ENCODE measurements at regions not wholly inside any gene's neighbourhood (a gene's known extent, or its start where the extent isn't known, plus 50 kb on each side); places are given as distances from the start of the nearest gene placed in this dataset.

DNA sequence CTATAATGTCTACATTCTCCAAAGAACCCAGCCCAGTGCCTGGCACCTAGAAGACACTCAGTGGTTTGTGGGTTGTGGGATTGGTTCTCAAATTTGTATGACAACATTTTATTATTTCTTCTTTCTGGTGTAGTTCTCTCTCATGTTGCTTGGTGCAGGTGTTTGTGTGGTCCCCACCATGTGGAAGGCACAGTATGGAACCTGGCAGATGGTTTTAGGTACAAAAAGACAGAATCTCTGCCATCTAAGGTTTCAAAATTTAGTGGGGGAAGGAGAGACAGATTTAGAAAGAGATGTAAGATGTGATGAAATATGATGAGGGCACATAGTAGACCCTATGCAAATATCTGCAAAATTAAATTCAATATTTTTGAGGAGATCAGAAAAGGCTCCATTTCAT is 323.8 kb downstream of the CDK5RAP2 start:
- ChIA-PET CTCF (no interaction called here), POLR2A (no interaction called here)
- FAIRE-seq, result no peak

DNA sequence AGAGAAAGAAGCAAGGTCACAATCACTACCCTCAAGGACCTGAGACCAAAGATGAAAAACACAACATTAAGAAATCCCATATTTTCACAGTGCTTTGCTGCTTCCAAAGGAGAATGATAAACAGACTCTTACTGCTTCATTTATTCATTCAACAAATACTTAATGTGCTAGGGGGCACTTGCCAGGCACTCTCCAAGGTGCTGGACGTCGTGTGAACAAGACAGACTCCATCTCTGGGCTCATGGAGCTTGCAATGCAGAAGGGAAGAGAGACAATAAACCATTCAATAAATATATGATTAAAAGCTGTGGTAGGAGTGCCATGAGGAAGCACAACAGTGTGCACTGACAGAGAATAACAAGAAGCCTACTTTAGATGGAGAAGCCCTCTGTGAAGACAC is 327.7 kb downstream of the CDK5RAP2 start:
- no peaks in the 10 kb centered on the region for H3K9me3 ChIP-seq (replicated peaks; ENCODE audit: control insufficient read depth, insufficient read depth, low read length)
- H3K4me3 ChIP-seq (replicated peaks in 1 of 3; ENCODE audit: insufficient read depth in 1 of 3, low read depth in 1 of 3, low read length in 3 of 3), result no peak overlapping the region
- POLR2A ChIA-PET, result no interaction called here
- no peak for TF ChIP-seq JUN (IDR thresholded peaks at IDR 0.05; ENCODE audit: borderline replicate concordance, insufficient read depth, insufficient read length, low read depth)
- no peak for TF ChIP-seq EZH2 (IDR thresholded peaks at IDR 0.05; ENCODE audit: borderline replicate concordance, low read depth, low read length, severe bottlenecking)
- TF ChIP-seq, protein P1, sequence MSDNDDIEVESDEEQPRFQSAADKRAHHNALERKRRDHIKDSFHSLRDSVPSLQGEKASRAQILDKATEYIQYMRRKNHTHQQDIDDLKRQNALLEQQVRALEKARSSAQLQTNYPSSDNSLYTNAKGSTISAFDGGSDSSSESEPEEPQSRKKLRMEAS (IDR thresholded peaks at IDR 0.05; ENCODE audit: insufficient read depth, insufficient read length), result no peak
- TF ChIP-seq POLR2AphosphoS5 (IDR thresholded peaks at IDR 0.05; ENCODE audit: insufficient read depth, low read depth, low read length), result no peak
- no peak for TF ChIP-seq MYC (IDR thresholded peaks at IDR 0.05; ENCODE audit: low read depth, low read length)
- no peak for TF ChIP-seq POLR2A (IDR thresholded peaks at IDR 0.05; ENCODE audit: low read depth, low read length)
- TF ChIP-seq GATA2 (IDR thresholded peaks at IDR 0.05; ENCODE audit: insufficient read depth, insufficient read length, low read depth, low read length), result no peak
- no peak overlapping the region for H2AFZ ChIP-seq (ENCODE audit: low read depth, low read length)
- intact Hi-C loops (cut with micrococcal nuclease), result no loop called here
- H3K27ac ChIP-seq (ENCODE audit: insufficient read depth, low read depth, low read length), result no peak overlapping the region
- BruUV-seq (replicated peaks), result no TSS peak
- DNase-seq (ENCODE audit: low read depth, low spot score) (no peak), FAIRE-seq (no peak)
- no peaks in the 10 kb centered on the region for H3K4me1 ChIP-seq (ENCODE audit: control insufficient read depth, extremely low read depth, insufficient read depth, low read length)
- H3K9me1 ChIP-seq (replicated peaks; ENCODE audit: control insufficient read depth, extremely low read depth, insufficient read depth, low read length), result no peaks in the 10 kb centered on the region
- H3K27me3 ChIP-seq (ENCODE audit: control insufficient read depth in 2 of 2, insufficient read depth in 2 of 2, low read length in 2 of 2), result no peaks in the 10 kb centered on the region
- H3K79me2 ChIP-seq (ENCODE audit: control insufficient read depth, insufficient read depth, low read length), result no peaks in the 10 kb centered on the region
- no peaks in the 10 kb centered on the region for H4K20me1 ChIP-seq (replicated peaks; ENCODE audit: control insufficient read depth, extremely low read depth, insufficient read depth, low read length)
- dilution Hi-C loops (cut with MboI; ENCODE audit: extremely low pct_ligation_motif_present, low sequenced_read_pairs), result no loop called here
- H3K36me3 ChIP-seq (ENCODE audit: control insufficient read depth in 2 of 2, extremely low read depth in 1 of 2, insufficient read depth in 2 of 2, low read length in 2 of 2), result no peaks in the 10 kb centered on the region
- H3K4me2 ChIP-seq (ENCODE audit: insufficient read depth, low read length), result no peak overlapping the region
- CTCF ChIA-PET, result no interaction called here
- H3K9ac ChIP-seq (replicated peaks; ENCODE audit: extremely low read depth, insufficient read depth, low read length), result no peak overlapping the region

More for the DNA sequence above, 323.8 kb downstream of the CDK5RAP2 start:
- H3K9me3 ChIP-seq (replicated peaks; ENCODE audit: control insufficient read depth, insufficient read depth, low read length), result no peaks in the 10 kb centered on the region
- dilution Hi-C loops (cut with MboI; ENCODE audit: extremely low pct_ligation_motif_present, low sequenced_read_pairs), result no loop called here
- no peak overlapping the region for H3K4me3 ChIP-seq (replicated peaks in 1 of 3; ENCODE audit: insufficient read depth in 1 of 3, low read depth in 1 of 3, low read length in 3 of 3)
- H3K27me3 ChIP-seq (ENCODE audit: control insufficient read depth in 2 of 2, insufficient read depth in 2 of 2, low read length in 2 of 2), result no peaks in the 10 kb centered on the region
- no peak overlapping the region for H3K27ac ChIP-seq (ENCODE audit: insufficient read depth, low read depth, low read length)
- H2AFZ ChIP-seq (ENCODE audit: low read depth, low read length), result no peak overlapping the region
- H4K20me1 ChIP-seq (replicated peaks; ENCODE audit: control insufficient read depth, extremely low read depth, insufficient read depth, low read length), result no peaks in the 10 kb centered on the region
- intact Hi-C loops (cut with micrococcal nuclease), result no loop called here
- no peaks in the 10 kb centered on the region for H3K9me1 ChIP-seq (replicated peaks; ENCODE audit: control insufficient read depth, extremely low read depth, insufficient read depth, low read length)
- no peaks in the 10 kb centered on the region for H3K79me2 ChIP-seq (ENCODE audit: control insufficient read depth, insufficient read depth, low read length)
- H3K4me2 ChIP-seq (ENCODE audit: insufficient read depth, low read length), result no peak overlapping the region
- BruUV-seq (replicated peaks), result no TSS peak
- no peaks in the 10 kb centered on the region for H3K36me3 ChIP-seq (ENCODE audit: control insufficient read depth in 2 of 2, extremely low read depth in 1 of 2, insufficient read depth in 2 of 2, low read length in 2 of 2)
- TF ChIP-seq MYC (IDR thresholded peaks at IDR 0.05; ENCODE audit: low read depth, low read length) (no peak), EZH2 (IDR thresholded peaks at IDR 0.05; ENCODE audit: borderline replicate concordance, low read depth, low read length, severe bottlenecking) (no peak), POLR2AphosphoS5 (IDR thresholded peaks at IDR 0.05; ENCODE audit: insufficient read depth, low read depth, low read length) (no peak), FOS (IDR thresholded peaks at IDR 0.05; ENCODE audit: borderline replicate concordance, insufficient read depth, low read length) (no peak), POLR2A (IDR thresholded peaks at IDR 0.05; ENCODE audit: low read depth, low read length) (no peak), GATA2 (IDR thresholded peaks at IDR 0.05; ENCODE audit: insufficient read depth, insufficient read length, low read depth, low read length) (no peak), JUN (IDR thresholded peaks at IDR 0.05; ENCODE audit: borderline replicate concordance, insufficient read depth, insufficient read length, low read depth) (no peak)
- TF ChIP-seq, protein P1 (IDR thresholded peaks at IDR 0.05; ENCODE audit: insufficient read depth, insufficient read length), result no peak
- no peak for DNase-seq (ENCODE audit: low read depth, low spot score)
- H3K4me1 ChIP-seq (ENCODE audit: control insufficient read depth, extremely low read depth, insufficient read depth, low read length), result no peaks in the 10 kb centered on the region
- no peak overlapping the region for H3K9ac ChIP-seq (replicated peaks; ENCODE audit: extremely low read depth, insufficient read depth, low read length)

Data from endothelial cell of umbilical vein (primary cell).